Stomach smooth muscle (tissue), 2 donors: ENCODE measurements at regions not wholly inside any gene's neighbourhood (a gene's known extent, or its start where the extent isn't known, plus 50 kb on each side); places are given as distances from the start of the nearest gene placed in this dataset.

Source experiments
- H3K27ac ChIP-seq: one replicate; pipeline ENCODE4 v1.7.0; 2013; ENCODE audit warnings: mild to moderate bottlenecking, low read length, inconsistent platforms
- H3K27me3 ChIP-seq, 2 donors: one replicate each; pipeline ENCODE4 v1.7.0; 2013; ENCODE audit warnings: low read length in 2 of 2; ENCODE audit not compliant: insufficient read depth in 2 of 2, control insufficient read depth in 1 of 2
- H3K36me3 ChIP-seq, 2 donors: one replicate each; pipeline ENCODE4 v1.7.0; 2013; ENCODE audit warnings: low read length in 2 of 2; ENCODE audit not compliant: control insufficient read depth in 2 of 2, insufficient read depth in 2 of 2
- H3K4me1 ChIP-seq: one replicate; pipeline ENCODE4 v1.7.0; 2013; ENCODE audit warnings: low read length; ENCODE audit not compliant: control insufficient read depth, insufficient read depth
- H3K4me3 ChIP-seq, 2 donors: one replicate each; pipeline ENCODE4 v1.7.0; 2013; ENCODE audit warnings: low read length in 2 of 2
- H3K9ac ChIP-seq, 2 donors: one replicate each; pipeline ENCODE4 v1.7.0; 2013; ENCODE audit warnings: low read length in 2 of 2, mild to moderate bottlenecking in 1 of 2
- H3K9me3 ChIP-seq, 2 donors: one replicate each; pipeline ENCODE4 v1.7.0; 2013; ENCODE audit warnings: low read length in 2 of 2; ENCODE audit not compliant: control insufficient read depth in 2 of 2
- donor health status: healthy.
- donor health status: Pancreatic carcinoma.

- Histone ChIP-seq H3K4me3 (no peak overlapping the region), H3K36me3 (no peaks in the 10 kb centered on the region), H3K27ac (no peak overlapping the region), H3K4me1 (no peaks in the 10 kb centered on the region), H3K9me3 (no peaks in the 10 kb centered on the region), H3K27me3 (no peaks in the 10 kb centered on the region), H3K9ac (no peak overlapping the region)
Measured at GRCh38 chr1:168801032-168801745, 72.2 kb upstream of the DPT start.

GRCh38 chr1:168803806-168804510 is 75.0 kb upstream of the DPT start:
- H3K9ac ChIP-seq = no peak overlapping the region
- H3K27ac ChIP-seq = no peak overlapping the region
- no peak overlapping the region for H3K4me3 ChIP-seq
- H3K36me3 ChIP-seq = no peaks in the 10 kb centered on the region
- no peaks in the 10 kb centered on the region for H3K27me3 ChIP-seq
- no peaks in the 10 kb centered on the region for H3K9me3 ChIP-seq
- H3K4me1 ChIP-seq = no peaks in the 10 kb centered on the region

GRCh38 chr1:168806952-168807351 is 77.9 kb upstream of the DPT start:
- no peaks in the 10 kb centered on the region for H3K36me3 ChIP-seq
- H3K4me3 ChIP-seq = no peak overlapping the region
- no peak overlapping the region for H3K27ac ChIP-seq
- H3K9ac ChIP-seq = no peak overlapping the region
- H3K4me1 ChIP-seq = no peaks in the 10 kb centered on the region
- no peaks in the 10 kb centered on the region for H3K27me3 ChIP-seq
- no peaks in the 10 kb centered on the region for H3K9me3 ChIP-seq

- Histone ChIP-seq H3K9me3 (no peaks in the 10 kb centered on the region), H3K4me1 (no peaks in the 10 kb centered on the region), H3K4me3 (no peak overlapping the region), H3K36me3 (no peaks in the 10 kb centered on the region), H3K9ac (no peak overlapping the region), H3K27ac (no peak overlapping the region), H3K27me3 (no peaks in the 10 kb centered on the region)
Measured at GRCh38 chr1:168811176-168811575, 82.2 kb upstream of the DPT start.

GRCh38 chr1:168819668-168820067 is 90.7 kb upstream of the DPT start:
- Histone ChIP-seq H3K36me3 (no peaks in the 10 kb centered on the region), H3K4me1 (no peaks in the 10 kb centered on the region), H3K9me3 (no peaks in the 10 kb centered on the region), H3K27me3 (no peaks in the 10 kb centered on the region), H3K27ac (no peak overlapping the region), H3K4me3 (no peak overlapping the region), H3K9ac (no peak overlapping the region)

- H3K4me3 ChIP-seq = no peak overlapping the region
- H3K36me3 ChIP-seq = no peaks in the 10 kb centered on the region
- H3K9ac ChIP-seq = no peak overlapping the region
- no peaks in the 10 kb centered on the region for H3K9me3 ChIP-seq
- no peaks in the 10 kb centered on the region for H3K27me3 ChIP-seq
- no peaks in the 10 kb centered on the region for H3K4me1 ChIP-seq
- H3K27ac ChIP-seq = no peak overlapping the region
Measured at GRCh38 chr1:168821434-168821833, 92.4 kb upstream of the DPT start.

- Histone ChIP-seq H3K9ac (no peak overlapping the region), H3K27me3 (no peaks in the 10 kb centered on the region), H3K36me3 (no peaks in the 10 kb centered on the region), H3K27ac (no peak overlapping the region), H3K9me3 (no peaks in the 10 kb centered on the region), H3K4me1 (no peaks in the 10 kb centered on the region), H3K4me3 (no peak overlapping the region)
Measured at GRCh38 chr1:168822911-168823310, 93.9 kb upstream of the DPT start.

GRCh38 chr1:168823988-168824387 is 95.0 kb upstream of the DPT start:
- no peaks in the 10 kb centered on the region for H3K27me3 ChIP-seq

GRCh38 chr1:168824418-168825065 is 95.5 kb upstream of the DPT start:
- H3K9ac ChIP-seq = no peak overlapping the region
- no peaks in the 10 kb centered on the region for H3K36me3 ChIP-seq
- no peaks in the 10 kb centered on the region for H3K4me1 ChIP-seq
- no peaks in the 10 kb centered on the region for H3K9me3 ChIP-seq
- no peak overlapping the region for H3K4me3 ChIP-seq
- H3K27ac ChIP-seq = no peak overlapping the region
- no peaks in the 10 kb centered on the region for H3K27me3 ChIP-seq

More at GRCh38 chr1:168823988-168824387, 95.0 kb upstream of the DPT start:
- Histone ChIP-seq H3K4me1 (no peaks in the 10 kb centered on the region), H3K36me3 (no peaks in the 10 kb centered on the region), H3K4me3 (no peak overlapping the region), H3K9ac (no peak overlapping the region), H3K27ac (no peak overlapping the region), H3K9me3 (no peaks in the 10 kb centered on the region)

- no peak overlapping the region for H3K9ac ChIP-seq
- H3K9me3 ChIP-seq = no peaks in the 10 kb centered on the region
- no peak overlapping the region for H3K27ac ChIP-seq
- no peaks in the 10 kb centered on the region for H3K27me3 ChIP-seq
- H3K4me3 ChIP-seq = no peak overlapping the region
- no peaks in the 10 kb centered on the region for H3K4me1 ChIP-seq
- no peaks in the 10 kb centered on the region for H3K36me3 ChIP-seq
Measured at GRCh38 chr1:168825129-168825528, 96.1 kb upstream of the DPT start.

GRCh38 chr1:168825820-168826219 is 96.8 kb upstream of the DPT start:
- no peaks in the 10 kb centered on the region for H3K27me3 ChIP-seq
- no peak overlapping the region for H3K27ac ChIP-seq
- no peak overlapping the region for H3K4me3 ChIP-seq
- no peaks in the 10 kb centered on the region for H3K4me1 ChIP-seq
- H3K9ac ChIP-seq = no peak overlapping the region
- no peaks in the 10 kb centered on the region for H3K9me3 ChIP-seq
- H3K36me3 ChIP-seq = no peaks in the 10 kb centered on the region
